ENCODE measurements at regions not wholly inside any gene's neighbourhood (a gene's known extent, or its start where the extent isn't known, plus 50 kb on each side); places are given as distances from the start of the nearest gene placed in this dataset.

- no peak for TF ChIP-seq CTCF (IDR thresholded peaks at IDR 0.05)
- TF ChIP-seq POLR2A (IDR thresholded peaks at IDR 0.05) = no peak
Measured at GRCh38 chr11:111114091-111114490, 131.4 kb upstream of the POU2AF2 start.
